Panc1 (cell line): ENCODE measurements at regions not wholly inside any gene's neighbourhood (a gene's known extent, or its start where the extent isn't known, plus 50 kb on each side); places are given as distances from the start of the nearest gene placed in this dataset.

Experiments used
- ATAC-seq: fragments of 200-7000 bp; cut with Tn5 transposase; 2 replicates; pipeline ENCODE4 v1.9.1; 2020; ENCODE audit warnings: mild to moderate bottlenecking, moderate library complexity
- BruUV-seq: library from RNA; stranded (reverse); fragments of 400-500 nt; replicated peaks from 2 replicates; lab custom pipeline; 2021; lab: Mats Ljungman, UMichigan
- CTCF ChIA-PET: fragments of 300-600 bp; sonication (Branson Sonifier 250); formaldehyde crosslinking; loops from one replicate; lab custom pipeline; 2022; ENCODE audit warnings: antibody characterized with exemption; lab: Charles Lee
- POLR2A ChIA-PET: fragments of 300-600 bp; sonication (Branson Sonifier 250); formaldehyde crosslinking; loops from one replicate; lab custom pipeline; 2022; ENCODE audit warnings: antibody characterized with exemption; lab: Charles Lee
- DNase-seq: peaks from one replicate; pipeline ENCODE4 v3.0.0-alpha.2; 2010; ENCODE audit warnings: low read depth, low spot score
- H3K27ac ChIP-seq: 2 replicates; pipeline ENCODE4 v1.5.1; 2011; ENCODE audit warnings: mild to moderate bottlenecking, low read length, inconsistent platforms
- H3K27me3 ChIP-seq: fragments of 200-500 bp; sonication (Bioruptor generic); 2 replicates; pipeline ENCODE4 v1.6.0; 2014; ENCODE audit warnings: low read length, inconsistent platforms; ENCODE audit not compliant: control insufficient read depth, insufficient read depth
- H3K36me3 ChIP-seq: fragments of 200-500 bp; sonication (Bioruptor generic); 2 replicates; pipeline ENCODE4 v1.5.1; 2014; ENCODE audit warnings: inconsistent platforms, mild to moderate bottlenecking, low read length, moderate library complexity; ENCODE audit not compliant: control insufficient read depth, insufficient read depth
- H3K4me1 ChIP-seq: 2 replicates; pipeline ENCODE4 v1.5.1; 2011; ENCODE audit warnings: inconsistent platforms, mild to moderate bottlenecking, low read length, moderate library complexity; ENCODE audit not compliant: control insufficient read depth, insufficient read depth
- H3K4me3 ChIP-seq, 2 experiments: 2 replicates each; pipeline ENCODE4 v1.5.1; 2011 to 2012; ENCODE audit warnings: low read depth in 2 of 2, low read length in 2 of 2, mild to moderate bottlenecking in 2 of 2, inconsistent platforms in 1 of 2, moderate library complexity in 1 of 2
- H3K9me3 ChIP-seq: fragments of 200-500 bp; sonication (Bioruptor generic); 2 replicates; pipeline ENCODE4 v1.5.1; 2014; ENCODE audit warnings: low read depth, mild to moderate bottlenecking, inconsistent platforms, low read length, moderate library complexity; ENCODE audit not compliant: control insufficient read depth, insufficient read depth
- POLR2AphosphoS5 ChIP-seq: IDR thresholded peaks from 2 replicates; pipeline ENCODE4 v1.6.1; 2012; ENCODE audit warnings: mild to moderate bottlenecking, low read depth, low read length, moderate library complexity
- SIN3A ChIP-seq: IDR thresholded peaks from 2 replicates; pipeline ENCODE4 v1.6.1; 2012; ENCODE audit warnings: low read depth, mild to moderate bottlenecking, low read length, moderate library complexity, borderline replicate concordance; ENCODE audit not compliant: insufficient read depth
- TCF7L2 ChIP-seq: IDR thresholded peaks from 2 replicates; pipeline ENCODE4 v1.6.1; 2011; ENCODE audit warnings: mild to moderate bottlenecking, low read depth, low read length, inconsistent platforms
- in situ Hi-C: cut with HindIII; loops from 2 replicates; pipeline ENCODE4 v1.10.0; 2016; ENCODE audit warnings: low sequenced_read_pairs, low pct_unique_long_range_greater_than_20kb
- intact Hi-C: fragments of 100-400 bp; cut with micrococcal nuclease; formaldehyde crosslinking; loops from one replicate; pipeline ENCODE4 v1.10.0; 2022; ENCODE audit not compliant: unreplicated experiment
- TF ChIP-seq, protein P1 (sequence below), 2 experiments: IDR thresholded peaks; 2 replicates each; pipeline ENCODE4 v1.6.1; 2011 to 2012; ENCODE audit warnings: low read depth in 2 of 2, control low read depth in 1 of 2, low read length in 1 of 2, mild to moderate bottlenecking in 1 of 2, moderate library complexity in 1 of 2; ENCODE audit not compliant: insufficient read depth in 1 of 2
- TF ChIP-seq, protein P2 (sequence below): fragments of 450-650 bp; IDR thresholded peaks from 2 replicates; pipeline ENCODE4 v1.5.1; 2017; ENCODE audit warnings: mild to moderate bottlenecking

DNA sequence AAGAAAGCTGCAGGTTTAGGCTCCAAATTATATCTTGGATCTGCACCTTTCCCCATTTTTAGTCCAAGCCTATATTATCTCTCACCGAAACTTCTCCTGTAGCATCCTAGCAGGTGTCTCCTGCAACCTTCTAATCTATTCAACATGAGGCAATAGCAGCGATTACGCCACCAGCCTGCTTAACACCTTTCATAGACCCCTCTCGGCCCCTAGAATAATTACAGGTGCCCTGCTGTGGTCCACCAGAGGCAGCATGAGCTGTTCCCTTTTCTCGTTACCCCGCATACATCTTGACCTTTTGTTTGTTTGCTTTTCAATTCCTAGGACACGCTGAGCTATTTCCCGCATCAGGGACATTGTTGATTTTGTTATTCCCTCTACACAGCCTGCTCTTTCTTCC lies 361.9 kb downstream of the CYRIA start:
- ATAC-seq (no peak), DNase-seq (no peak)
- POLR2A ChIA-PET = no interaction called here
- Histone ChIP-seq H3K9me3 (no peaks in the 10 kb centered on the region), H3K4me1 (no peaks in the 10 kb centered on the region), H3K36me3 (no peaks in the 10 kb centered on the region), H3K27ac (no peak overlapping the region), H3K4me3 (no peak overlapping the region), H3K27me3 (no peaks in the 10 kb centered on the region; the same call in 1 of the 2 replicates)
- in situ Hi-C loops = no loop called here
- CTCF ChIA-PET = no interaction called here
- no TSS peak for BruUV-seq
- TF ChIP-seq, protein P1, sequence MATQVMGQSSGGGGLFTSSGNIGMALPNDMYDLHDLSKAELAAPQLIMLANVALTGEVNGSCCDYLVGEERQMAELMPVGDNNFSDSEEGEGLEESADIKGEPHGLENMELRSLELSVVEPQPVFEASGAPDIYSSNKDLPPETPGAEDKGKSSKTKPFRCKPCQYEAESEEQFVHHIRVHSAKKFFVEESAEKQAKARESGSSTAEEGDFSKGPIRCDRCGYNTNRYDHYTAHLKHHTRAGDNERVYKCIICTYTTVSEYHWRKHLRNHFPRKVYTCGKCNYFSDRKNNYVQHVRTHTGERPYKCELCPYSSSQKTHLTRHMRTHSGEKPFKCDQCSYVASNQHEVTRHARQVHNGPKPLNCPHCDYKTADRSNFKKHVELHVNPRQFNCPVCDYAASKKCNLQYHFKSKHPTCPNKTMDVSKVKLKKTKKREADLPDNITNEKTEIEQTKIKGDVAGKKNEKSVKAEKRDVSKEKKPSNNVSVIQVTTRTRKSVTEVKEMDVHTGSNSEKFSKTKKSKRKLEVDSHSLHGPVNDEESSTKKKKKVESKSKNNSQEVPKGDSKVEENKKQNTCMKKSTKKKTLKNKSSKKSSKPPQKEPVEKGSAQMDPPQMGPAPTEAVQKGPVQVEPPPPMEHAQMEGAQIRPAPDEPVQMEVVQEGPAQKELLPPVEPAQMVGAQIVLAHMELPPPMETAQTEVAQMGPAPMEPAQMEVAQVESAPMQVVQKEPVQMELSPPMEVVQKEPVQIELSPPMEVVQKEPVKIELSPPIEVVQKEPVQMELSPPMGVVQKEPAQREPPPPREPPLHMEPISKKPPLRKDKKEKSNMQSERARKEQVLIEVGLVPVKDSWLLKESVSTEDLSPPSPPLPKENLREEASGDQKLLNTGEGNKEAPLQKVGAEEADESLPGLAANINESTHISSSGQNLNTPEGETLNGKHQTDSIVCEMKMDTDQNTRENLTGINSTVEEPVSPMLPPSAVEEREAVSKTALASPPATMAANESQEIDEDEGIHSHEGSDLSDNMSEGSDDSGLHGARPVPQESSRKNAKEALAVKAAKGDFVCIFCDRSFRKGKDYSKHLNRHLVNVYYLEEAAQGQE (IDR thresholded peaks at IDR 0.05; ENCODE audit: insufficient read depth in 1 of 2, low read depth in 2 of 2, low read length in 1 of 2) = no peak
- TF ChIP-seq SIN3A = no peak
- TF ChIP-seq TCF7L2 = no peak
- TF ChIP-seq, protein P2, sequence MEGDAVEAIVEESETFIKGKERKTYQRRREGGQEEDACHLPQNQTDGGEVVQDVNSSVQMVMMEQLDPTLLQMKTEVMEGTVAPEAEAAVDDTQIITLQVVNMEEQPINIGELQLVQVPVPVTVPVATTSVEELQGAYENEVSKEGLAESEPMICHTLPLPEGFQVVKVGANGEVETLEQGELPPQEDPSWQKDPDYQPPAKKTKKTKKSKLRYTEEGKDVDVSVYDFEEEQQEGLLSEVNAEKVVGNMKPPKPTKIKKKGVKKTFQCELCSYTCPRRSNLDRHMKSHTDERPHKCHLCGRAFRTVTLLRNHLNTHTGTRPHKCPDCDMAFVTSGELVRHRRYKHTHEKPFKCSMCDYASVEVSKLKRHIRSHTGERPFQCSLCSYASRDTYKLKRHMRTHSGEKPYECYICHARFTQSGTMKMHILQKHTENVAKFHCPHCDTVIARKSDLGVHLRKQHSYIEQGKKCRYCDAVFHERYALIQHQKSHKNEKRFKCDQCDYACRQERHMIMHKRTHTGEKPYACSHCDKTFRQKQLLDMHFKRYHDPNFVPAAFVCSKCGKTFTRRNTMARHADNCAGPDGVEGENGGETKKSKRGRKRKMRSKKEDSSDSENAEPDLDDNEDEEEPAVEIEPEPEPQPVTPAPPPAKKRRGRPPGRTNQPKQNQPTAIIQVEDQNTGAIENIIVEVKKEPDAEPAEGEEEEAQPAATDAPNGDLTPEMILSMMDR = no peak
- TF ChIP-seq POLR2AphosphoS5 = no peak
- intact Hi-C loops = no loop called here

DNA sequence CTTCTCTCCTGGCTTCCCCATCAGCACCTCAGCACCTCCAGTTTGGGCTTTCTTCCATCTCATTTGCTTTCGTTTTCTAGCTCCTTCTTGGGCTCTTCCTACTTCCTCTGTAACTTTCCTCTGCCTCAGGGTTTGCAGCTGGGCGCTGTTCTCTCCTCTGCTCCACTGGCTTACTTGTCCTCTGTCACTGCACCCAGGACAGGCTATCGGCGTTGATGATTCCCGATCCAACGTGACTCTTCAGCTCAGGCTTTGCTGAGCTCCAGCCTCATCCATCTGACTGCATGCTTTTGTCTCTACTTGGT lies 362.4 kb downstream of the CYRIA start:
- H3K27ac ChIP-seq = no peak overlapping the region
- intact Hi-C loops = no loop called here
- no peaks in the 10 kb centered on the region for H3K36me3 ChIP-seq
- CTCF ChIA-PET = no interaction called here
- no peaks in the 10 kb centered on the region for H3K4me1 ChIP-seq
- DNase-seq (no peak), ATAC-seq (no peak)
- POLR2A ChIA-PET = no interaction called here
- H3K27me3 ChIP-seq = no peaks in the 10 kb centered on the region; the same call in 1 of the 2 replicates
- no TSS peak for BruUV-seq
- no peaks in the 10 kb centered on the region for H3K9me3 ChIP-seq
- in situ Hi-C loops = no loop called here
- peak overlapping the region; percentile 9 to 32; a peak in 3 of 4 replicates for H3K4me3 ChIP-seq
- TF ChIP-seq, protein P2 = no peak
- TF ChIP-seq SIN3A = no peak
- TF ChIP-seq, protein P1 (IDR thresholded peaks at IDR 0.05; ENCODE audit: insufficient read depth in 1 of 2, low read depth in 2 of 2, low read length in 1 of 2) = no peak
- no peak for TF ChIP-seq POLR2AphosphoS5
- no peak for TF ChIP-seq TCF7L2
